NCI-H1105 (cell line): ENCODE measurements at regions not wholly inside any gene's neighbourhood (a gene's known extent, or its start where the extent isn't known, plus 50 kb on each side); places are given as distances from the start of the nearest gene placed in this dataset.
"Not testable (repeated sequence)": the region's sequence is repeated elsewhere in the genome, so short reads cannot be mapped to it uniquely, and the experiment has no call there.

Source experiments
- DNase-seq: peaks from one replicate; lab custom pipeline; 2025; lab: John Stamatoyannopoulos, UW

GRCh38 chr3:18987862-18988447, 160.4 kb upstream of the KCNH8 start:
- peak; percentile 25 for DNase-seq

GRCh38 chr3:18987070-18987469, 161.2 kb upstream of the KCNH8 start:
- no peak for DNase-seq

GRCh38 chr3:18982920-18983319, 165.4 kb upstream of the KCNH8 start:
- DNase-seq, result no peak

- DNase-seq, result not testable (repeated sequence)
Observed at GRCh38 chr3:18976102-18976501, 172.2 kb upstream of the KCNH8 start.

GRCh38 chr3:18968120-18968519, 180.2 kb upstream of the KCNH8 start:
- DNase-seq, result no peak

GRCh38 chr3:18965781-18966180, 182.5 kb upstream of the KCNH8 start:
- no peak for DNase-seq

- DNase-seq, result no peak
Observed at GRCh38 chr3:18964640-18965039, 183.7 kb upstream of the KCNH8 start.

GRCh38 chr3:18951333-18951732, 197.0 kb upstream of the KCNH8 start:
- DNase-seq, result no peak

GRCh38 chr3:18946524-18946923, 201.8 kb upstream of the KCNH8 start:
- no peak for DNase-seq

GRCh38 chr3:18937574-18937973, 210.7 kb upstream of the KCNH8 start:
- no peak for DNase-seq

- DNase-seq, result no peak
Observed at GRCh38 chr3:18919158-18919557, 229.2 kb upstream of the KCNH8 start.

GRCh38 chr3:18917923-18918322, 230.4 kb upstream of the KCNH8 start:
- no peak for DNase-seq

GRCh38 chr3:18902081-18902793, 246.1 kb upstream of the KCNH8 start:
- no peak for DNase-seq

- no peak for DNase-seq
Observed at GRCh38 chr3:18901571-18901970, 246.7 kb upstream of the KCNH8 start.

- no peak for DNase-seq
Observed at GRCh38 chr3:18900994-18901393, 247.3 kb upstream of the KCNH8 start.

GRCh38 chr3:18898911-18899310, 249.4 kb upstream of the KCNH8 start:
- DNase-seq, result no peak

GRCh38 chr3:18892756-18893155, 255.6 kb upstream of the KCNH8 start:
- no peak for DNase-seq

- no peak for DNase-seq
Observed at GRCh38 chr3:18892047-18892446, 256.3 kb upstream of the KCNH8 start.

GRCh38 chr3:18891641-18892040, 256.7 kb upstream of the KCNH8 start:
- DNase-seq, result no peak

GRCh38 chr3:18890449-18890848, 257.9 kb upstream of the KCNH8 start:
- DNase-seq, result no peak

GRCh38 chr3:18888819-18889218, 259.5 kb upstream of the KCNH8 start:
- no peak for DNase-seq

GRCh38 chr3:18888370-18888769, 259.9 kb upstream of the KCNH8 start:
- no peak for DNase-seq

GRCh38 chr3:18886331-18886730, 262.0 kb upstream of the KCNH8 start:
- DNase-seq, result no peak

GRCh38 chr3:18885612-18886011, 262.7 kb upstream of the KCNH8 start:
- DNase-seq, result no peak
